ENCODE measurements at regions not wholly inside any gene's neighbourhood (a gene's known extent, or its start where the extent isn't known, plus 50 kb on each side); places are given as distances from the start of the nearest gene placed in this dataset.

DNA sequence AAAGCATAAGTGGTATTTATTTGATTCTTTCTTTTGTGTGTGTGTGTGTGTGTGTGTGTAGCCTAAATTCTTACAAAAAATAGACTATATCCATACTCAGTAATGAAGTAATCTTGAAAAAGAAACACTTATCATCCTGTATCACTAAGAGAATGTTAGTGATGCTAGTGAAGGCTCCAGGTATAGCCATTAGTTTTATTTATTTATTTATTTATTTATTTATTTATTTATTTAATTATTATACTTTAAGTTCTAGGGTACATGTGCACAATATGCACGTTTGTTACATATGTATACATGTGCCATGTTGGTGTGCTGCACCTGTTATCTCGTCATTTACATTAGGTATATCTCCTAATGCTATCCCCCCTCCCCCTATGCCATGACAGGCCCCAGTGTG is 436.0 kb downstream of the HTR7 start:
- no peak for DNase-seq (ENCODE audit: low spot score)

DNA sequence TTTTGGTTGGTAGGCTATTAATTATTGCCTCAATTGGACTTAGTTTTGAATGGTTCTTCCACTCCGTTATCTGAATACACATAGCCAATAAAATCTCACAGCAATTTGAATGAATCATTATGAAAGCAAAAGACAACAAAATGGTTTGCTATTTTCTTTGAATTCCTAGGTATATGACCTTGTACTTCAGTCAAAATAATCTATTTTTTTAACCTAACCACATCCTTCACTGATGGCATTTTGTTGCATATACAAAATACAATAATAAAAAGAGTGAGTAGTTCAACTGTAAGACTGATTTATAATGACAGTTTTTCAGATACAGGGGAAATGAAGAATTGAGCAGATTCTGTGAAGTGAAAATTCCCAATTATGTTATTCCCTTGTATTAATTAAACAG is 433.1 kb downstream of the HTR7 start:
- TF ChIP-seq TAF1 (conservative IDR thresholded peaks at IDR 0.05) = no peak
- TF ChIP-seq NR2F2 (IDR thresholded peaks at IDR 0.05) = no peak
- TF ChIP-seq, protein P1, sequence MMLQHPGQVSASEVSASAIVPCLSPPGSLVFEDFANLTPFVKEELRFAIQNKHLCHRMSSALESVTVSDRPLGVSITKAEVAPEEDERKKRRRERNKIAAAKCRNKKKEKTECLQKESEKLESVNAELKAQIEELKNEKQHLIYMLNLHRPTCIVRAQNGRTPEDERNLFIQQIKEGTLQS (IDR thresholded peaks at IDR 0.05) = no peak
- no peak for TF ChIP-seq JUND (IDR thresholded peaks at IDR 0.05)
- DNase-seq (ENCODE audit: low spot score) = no peak
- no peaks in the 10 kb centered on the region for H3K27me3 ChIP-seq (ENCODE audit: control insufficient read depth in 4 of 4, insufficient read depth in 4 of 4, low read length in 3 of 4)
- no peaks in the 10 kb centered on the region for H3K9me3 ChIP-seq (ENCODE audit: control insufficient read depth in 4 of 4, low read length in 3 of 4)
- no peak overlapping the region for H3K9ac ChIP-seq (ENCODE audit: low read depth in 1 of 2, low read length in 2 of 2)
- H3K4me1 ChIP-seq (ENCODE audit: control insufficient read depth in 4 of 4, insufficient read depth in 4 of 4, low read length in 3 of 4) = no peaks in the 10 kb centered on the region
- H3K27ac ChIP-seq (ENCODE audit: low read depth in 1 of 2, low read length in 2 of 2) = no peak overlapping the region
- WGBS = 79% methylated on average over 1 of the region's 1 CpG
- H3K4me3 ChIP-seq (ENCODE audit: low read depth in 1 of 3, low read length in 3 of 3) = no peak overlapping the region
- H3K36me3 ChIP-seq (ENCODE audit: control insufficient read depth in 4 of 4, insufficient read depth in 3 of 4, low read depth in 1 of 4, low read length in 3 of 4) = no peaks in the 10 kb centered on the region

More for the DNA sequence above, 436.0 kb downstream of the HTR7 start:
- Histone ChIP-seq H3K27me3 (ENCODE audit: control insufficient read depth in 4 of 4, insufficient read depth in 4 of 4, low read length in 3 of 4) (no peaks in the 10 kb centered on the region), H3K9ac (ENCODE audit: low read depth in 1 of 2, low read length in 2 of 2) (no peak overlapping the region), H3K27ac (ENCODE audit: low read depth in 1 of 2, low read length in 2 of 2) (no peak overlapping the region), H3K4me3 (ENCODE audit: low read depth in 1 of 3, low read length in 3 of 3) (no peak overlapping the region), H3K36me3 (ENCODE audit: control insufficient read depth in 4 of 4, insufficient read depth in 3 of 4, low read depth in 1 of 4, low read length in 3 of 4) (no peaks in the 10 kb centered on the region), H3K4me1 (ENCODE audit: control insufficient read depth in 4 of 4, insufficient read depth in 4 of 4, low read length in 3 of 4) (peaks cover 2 to 6% (median 4%) of the 10 kb centered on the region in 4 donors), H3K9me3 (ENCODE audit: control insufficient read depth in 4 of 4, low read length in 3 of 4) (no peaks in the 10 kb centered on the region)
- WGBS = 85% methylated on average over 2 of the region's 2 CpGs
- TF ChIP-seq HNF4G (IDR thresholded peaks at IDR 0.05) (no peak), NR2F2 (IDR thresholded peaks at IDR 0.05) (no peak), JUND (IDR thresholded peaks at IDR 0.05) (no peak), YY1 (IDR thresholded peaks at IDR 0.05) (no peak), SP1 (IDR thresholded peaks at IDR 0.05) (no peak), FOXA1 (IDR thresholded peaks at IDR 0.05) (no peak), HNF4A (conservative IDR thresholded peaks at IDR 0.05) (no peak), TAF1 (conservative IDR thresholded peaks at IDR 0.05) (no peak)
- TF ChIP-seq, protein P2, sequence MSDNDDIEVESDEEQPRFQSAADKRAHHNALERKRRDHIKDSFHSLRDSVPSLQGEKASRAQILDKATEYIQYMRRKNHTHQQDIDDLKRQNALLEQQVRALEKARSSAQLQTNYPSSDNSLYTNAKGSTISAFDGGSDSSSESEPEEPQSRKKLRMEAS (IDR thresholded peaks at IDR 0.05) = no peak
- TF ChIP-seq, protein P3, sequence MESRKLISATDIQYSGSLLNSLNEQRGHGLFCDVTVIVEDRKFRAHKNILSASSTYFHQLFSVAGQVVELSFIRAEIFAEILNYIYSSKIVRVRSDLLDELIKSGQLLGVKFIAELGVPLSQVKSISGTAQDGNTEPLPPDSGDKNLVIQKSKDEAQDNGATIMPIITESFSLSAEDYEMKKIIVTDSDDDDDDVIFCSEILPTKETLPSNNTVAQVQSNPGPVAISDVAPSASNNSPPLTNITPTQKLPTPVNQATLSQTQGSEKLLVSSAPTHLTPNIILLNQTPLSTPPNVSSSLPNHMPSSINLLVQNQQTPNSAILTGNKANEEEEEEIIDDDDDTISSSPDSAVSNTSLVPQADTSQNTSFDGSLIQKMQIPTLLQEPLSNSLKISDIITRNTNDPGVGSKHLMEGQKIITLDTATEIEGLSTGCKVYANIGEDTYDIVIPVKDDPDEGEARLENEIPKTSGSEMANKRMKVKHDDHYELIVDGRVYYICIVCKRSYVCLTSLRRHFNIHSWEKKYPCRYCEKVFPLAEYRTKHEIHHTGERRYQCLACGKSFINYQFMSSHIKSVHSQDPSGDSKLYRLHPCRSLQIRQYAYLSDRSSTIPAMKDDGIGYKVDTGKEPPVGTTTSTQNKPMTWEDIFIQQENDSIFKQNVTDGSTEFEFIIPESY (IDR thresholded peaks at IDR 0.05) = no peak

DNA sequence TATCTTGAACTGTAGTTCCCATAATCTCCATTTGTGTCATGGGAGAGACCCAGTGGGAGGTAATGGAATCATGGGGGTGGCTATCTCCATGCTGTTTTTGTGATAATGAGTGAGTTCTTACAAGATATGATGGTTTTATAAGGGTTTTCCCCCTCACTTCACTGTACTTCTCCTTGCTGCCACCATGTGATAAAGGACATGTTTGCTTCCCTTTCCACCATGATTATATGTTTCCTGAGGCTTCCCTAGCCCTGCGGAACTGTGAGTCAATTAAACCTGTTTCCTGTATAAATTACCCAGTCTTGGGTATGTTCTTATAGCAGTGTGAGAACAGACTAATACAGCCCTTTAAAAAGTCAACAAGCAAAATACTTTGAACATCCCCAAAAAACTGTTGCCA is 427.7 kb downstream of the HTR7 start:
- Histone ChIP-seq H3K4me3 (ENCODE audit: low read depth in 1 of 3, low read length in 3 of 3) (no peak overlapping the region), H3K9ac (ENCODE audit: low read depth in 1 of 2, low read length in 2 of 2) (no peak overlapping the region), H3K27ac (ENCODE audit: low read depth in 1 of 2, low read length in 2 of 2) (no peak overlapping the region), H3K4me1 (ENCODE audit: control insufficient read depth in 4 of 4, insufficient read depth in 4 of 4, low read length in 3 of 4) (no peaks in the 10 kb centered on the region), H3K36me3 (ENCODE audit: control insufficient read depth in 4 of 4, insufficient read depth in 3 of 4, low read depth in 1 of 4, low read length in 3 of 4) (no peaks in the 10 kb centered on the region), H3K9me3 (ENCODE audit: control insufficient read depth in 4 of 4, low read length in 3 of 4) (no peaks in the 10 kb centered on the region), H3K27me3 (ENCODE audit: control insufficient read depth in 4 of 4, insufficient read depth in 4 of 4, low read length in 3 of 4) (no peaks in the 10 kb centered on the region)
- no peak for DNase-seq (ENCODE audit: low spot score)
- WGBS = 78% methylated on average over 1 of the region's 1 CpG
- TF ChIP-seq TAF1 (conservative IDR thresholded peaks at IDR 0.05) (no peak), EGR1 (IDR thresholded peaks at IDR 0.05; ENCODE audit: low read depth in 2 of 2) (no peak), JUND (IDR thresholded peaks at IDR 0.05) (no peak), FOXA2 (IDR thresholded peaks at IDR 0.05) (no peak), HNF4A (conservative IDR thresholded peaks at IDR 0.05) (no peak), RXRA (IDR thresholded peaks at IDR 0.05) (no peak), NR2F2 (IDR thresholded peaks at IDR 0.05) (no peak), FOXA1 (IDR thresholded peaks at IDR 0.05) (no peak), HNF4G (IDR thresholded peaks at IDR 0.05) (no peak), RAD21 (IDR thresholded peaks at IDR 0.05) (no peak), GABPA (IDR thresholded peaks at IDR 0.05 in 1 of 2, conservative IDR thresholded peaks at IDR 0.05 in 1 of 2) (no peak), SP1 (IDR thresholded peaks at IDR 0.05) (no peak), YY1 (IDR thresholded peaks at IDR 0.05) (no peak)
- TF ChIP-seq, protein P1 (IDR thresholded peaks at IDR 0.05) = no peak
- TF ChIP-seq, protein P4, sequence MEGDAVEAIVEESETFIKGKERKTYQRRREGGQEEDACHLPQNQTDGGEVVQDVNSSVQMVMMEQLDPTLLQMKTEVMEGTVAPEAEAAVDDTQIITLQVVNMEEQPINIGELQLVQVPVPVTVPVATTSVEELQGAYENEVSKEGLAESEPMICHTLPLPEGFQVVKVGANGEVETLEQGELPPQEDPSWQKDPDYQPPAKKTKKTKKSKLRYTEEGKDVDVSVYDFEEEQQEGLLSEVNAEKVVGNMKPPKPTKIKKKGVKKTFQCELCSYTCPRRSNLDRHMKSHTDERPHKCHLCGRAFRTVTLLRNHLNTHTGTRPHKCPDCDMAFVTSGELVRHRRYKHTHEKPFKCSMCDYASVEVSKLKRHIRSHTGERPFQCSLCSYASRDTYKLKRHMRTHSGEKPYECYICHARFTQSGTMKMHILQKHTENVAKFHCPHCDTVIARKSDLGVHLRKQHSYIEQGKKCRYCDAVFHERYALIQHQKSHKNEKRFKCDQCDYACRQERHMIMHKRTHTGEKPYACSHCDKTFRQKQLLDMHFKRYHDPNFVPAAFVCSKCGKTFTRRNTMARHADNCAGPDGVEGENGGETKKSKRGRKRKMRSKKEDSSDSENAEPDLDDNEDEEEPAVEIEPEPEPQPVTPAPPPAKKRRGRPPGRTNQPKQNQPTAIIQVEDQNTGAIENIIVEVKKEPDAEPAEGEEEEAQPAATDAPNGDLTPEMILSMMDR (IDR thresholded peaks at IDR 0.05; ENCODE audit: low read depth, low read length, missing input control) = no peak
- TF ChIP-seq, protein P5, sequence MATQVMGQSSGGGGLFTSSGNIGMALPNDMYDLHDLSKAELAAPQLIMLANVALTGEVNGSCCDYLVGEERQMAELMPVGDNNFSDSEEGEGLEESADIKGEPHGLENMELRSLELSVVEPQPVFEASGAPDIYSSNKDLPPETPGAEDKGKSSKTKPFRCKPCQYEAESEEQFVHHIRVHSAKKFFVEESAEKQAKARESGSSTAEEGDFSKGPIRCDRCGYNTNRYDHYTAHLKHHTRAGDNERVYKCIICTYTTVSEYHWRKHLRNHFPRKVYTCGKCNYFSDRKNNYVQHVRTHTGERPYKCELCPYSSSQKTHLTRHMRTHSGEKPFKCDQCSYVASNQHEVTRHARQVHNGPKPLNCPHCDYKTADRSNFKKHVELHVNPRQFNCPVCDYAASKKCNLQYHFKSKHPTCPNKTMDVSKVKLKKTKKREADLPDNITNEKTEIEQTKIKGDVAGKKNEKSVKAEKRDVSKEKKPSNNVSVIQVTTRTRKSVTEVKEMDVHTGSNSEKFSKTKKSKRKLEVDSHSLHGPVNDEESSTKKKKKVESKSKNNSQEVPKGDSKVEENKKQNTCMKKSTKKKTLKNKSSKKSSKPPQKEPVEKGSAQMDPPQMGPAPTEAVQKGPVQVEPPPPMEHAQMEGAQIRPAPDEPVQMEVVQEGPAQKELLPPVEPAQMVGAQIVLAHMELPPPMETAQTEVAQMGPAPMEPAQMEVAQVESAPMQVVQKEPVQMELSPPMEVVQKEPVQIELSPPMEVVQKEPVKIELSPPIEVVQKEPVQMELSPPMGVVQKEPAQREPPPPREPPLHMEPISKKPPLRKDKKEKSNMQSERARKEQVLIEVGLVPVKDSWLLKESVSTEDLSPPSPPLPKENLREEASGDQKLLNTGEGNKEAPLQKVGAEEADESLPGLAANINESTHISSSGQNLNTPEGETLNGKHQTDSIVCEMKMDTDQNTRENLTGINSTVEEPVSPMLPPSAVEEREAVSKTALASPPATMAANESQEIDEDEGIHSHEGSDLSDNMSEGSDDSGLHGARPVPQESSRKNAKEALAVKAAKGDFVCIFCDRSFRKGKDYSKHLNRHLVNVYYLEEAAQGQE (IDR thresholded peaks at IDR 0.05) = no peak
- TF ChIP-seq, protein P3 (IDR thresholded peaks at IDR 0.05) = no peak
